NT2/D1 (cell line): ENCODE measurements at regions not wholly inside any gene's neighbourhood (a gene's known extent, or its start where the extent isn't known, plus 50 kb on each side); places are given as distances from the start of the nearest gene placed in this dataset.

Experiments used
- SUZ12 ChIP-seq: IDR thresholded peaks from 2 replicates; pipeline ENCODE4 v1.6.1; 2011; ENCODE audit not compliant: insufficient read length, insufficient read depth; ENCODE audit errors: extremely low read depth
- YY1 ChIP-seq: IDR thresholded peaks from 2 replicates; pipeline ENCODE4 v1.6.1; 2011; ENCODE audit not compliant: insufficient read length, insufficient read depth
- ZNF274 ChIP-seq: IDR thresholded peaks from 2 replicates; pipeline ENCODE4 v1.6.1; 2011; ENCODE audit warnings: mild to moderate bottlenecking, low read depth, low read length

GRCh38 chr3:5929027-5929426 is 741.5 kb downstream of the EDEM1 start:
- TF ChIP-seq SUZ12, result no peak
- TF ChIP-seq YY1, result no peak
- no peak for TF ChIP-seq ZNF274
